DMS53 (cell line): ENCODE measurements at regions not wholly inside any gene's neighbourhood (a gene's known extent, or its start where the extent isn't known, plus 50 kb on each side); places are given as distances from the start of the nearest gene placed in this dataset.
A peak's percentile ranks its signal among the peaks of the same experiment; 100 is the strongest.
"Not testable (repeated sequence)": the region's sequence is repeated elsewhere in the genome, so short reads cannot be mapped to it uniquely, and the experiment has no call there.

ENCODE experiments used
- DNase-seq: peaks from one replicate; lab custom pipeline; 2025; lab: John Stamatoyannopoulos, UW

- DNase-seq, result no peak
Observed at GRCh38 chr7:65453341-65454030, 79.8 kb downstream of the ZNF92 start.

GRCh38 chr7:65454469-65454868 is 80.8 kb downstream of the ZNF92 start:
- DNase-seq, result no peak

DNA sequence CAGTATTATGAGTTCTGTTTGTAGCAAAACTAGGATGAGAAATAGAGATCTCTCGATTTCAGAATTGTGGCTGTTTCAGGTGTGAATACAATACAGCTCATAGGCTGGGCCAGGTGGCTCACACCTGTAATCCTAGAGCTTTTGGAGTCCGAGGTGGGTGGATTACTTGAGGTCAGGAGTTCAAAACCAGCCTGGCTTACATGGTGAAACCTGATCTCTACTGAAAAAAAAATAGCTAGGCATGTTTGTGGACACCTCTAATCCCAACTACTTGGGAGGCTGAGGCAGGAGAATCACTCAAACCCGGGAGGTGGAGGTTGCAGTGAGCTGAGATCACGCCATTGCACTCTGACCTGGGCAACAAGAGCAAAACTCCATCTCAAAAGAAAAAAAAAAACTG is 81.4 kb downstream of the ZNF92 start:
- not testable (repeated sequence) for DNase-seq

GRCh38 chr7:65457705-65458104 is 84.0 kb downstream of the ZNF92 start:
- no peak for DNase-seq

DNA sequence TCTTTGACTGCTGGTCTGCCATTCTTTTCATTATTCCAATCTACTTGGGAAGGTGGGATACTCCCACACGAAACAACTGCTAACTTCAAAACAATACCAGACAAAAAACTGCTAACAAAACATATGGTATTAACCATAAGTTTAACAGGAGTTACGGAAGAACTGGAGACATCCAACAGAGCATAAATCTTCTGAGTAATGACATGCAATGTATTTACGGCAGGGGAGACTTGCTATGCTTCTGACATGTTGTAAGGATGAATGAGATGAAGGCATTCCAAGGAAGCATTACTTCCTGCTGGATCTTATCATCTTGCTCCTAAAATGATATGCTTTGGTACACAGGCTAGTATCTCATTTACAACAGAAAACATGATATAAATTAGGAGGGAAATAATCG is 85.8 kb downstream of the ZNF92 start:
- DNase-seq, result no peak

DNA sequence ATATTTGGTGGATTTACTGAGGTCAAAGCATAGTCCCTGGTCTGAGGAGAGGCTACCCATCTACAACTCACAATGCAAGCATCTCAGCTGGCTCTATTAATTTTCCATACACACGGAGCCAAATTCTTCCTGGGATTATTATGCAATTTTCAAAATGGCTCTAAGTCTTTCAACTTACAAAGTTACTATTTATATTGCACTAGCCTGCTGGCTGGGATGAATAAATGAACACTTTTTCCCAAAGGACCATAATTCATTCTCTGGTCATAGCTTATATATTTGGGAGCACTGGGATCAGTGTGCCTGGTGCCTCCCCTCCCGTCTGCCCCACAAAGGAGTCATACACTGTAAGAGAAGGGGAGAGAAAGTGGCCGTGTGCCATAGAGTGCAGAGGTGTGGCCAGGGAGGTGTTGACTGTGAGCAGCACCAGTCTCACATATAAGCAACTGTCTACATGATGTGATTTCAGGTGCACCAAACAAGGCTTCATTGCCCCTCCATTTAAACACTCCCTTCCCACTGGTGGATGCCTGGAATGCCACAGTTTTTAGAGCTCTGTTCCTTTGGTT is 88.6 kb downstream of the ZNF92 start:
- no peak for DNase-seq

GRCh38 chr7:65463184-65463583 is 89.5 kb downstream of the ZNF92 start:
- no peak for DNase-seq

GRCh38 chr7:65469919-65470558 is 96.4 kb downstream of the ZNF92 start:
- peak; percentile 16 for DNase-seq

DNA sequence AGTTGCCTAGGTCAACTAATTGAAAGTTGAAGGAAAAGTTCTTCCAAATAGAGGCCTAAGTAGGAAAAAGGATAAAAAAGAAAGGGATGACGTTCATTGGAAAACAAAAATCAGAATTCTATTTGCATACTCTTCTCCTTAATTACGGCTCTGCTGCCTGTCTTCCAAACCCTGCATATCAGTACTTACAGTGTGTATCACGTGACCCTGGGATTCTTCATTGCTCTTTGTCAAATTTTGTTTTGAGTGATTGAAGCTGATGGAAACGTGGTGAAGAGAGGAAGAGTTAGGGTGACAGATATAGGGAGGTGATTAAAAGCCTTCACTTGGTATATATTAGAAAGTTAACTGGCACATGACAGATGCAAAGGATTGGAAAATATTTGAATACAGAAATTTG is 97.9 kb downstream of the ZNF92 start:
- DNase-seq, result no peak

DNA sequence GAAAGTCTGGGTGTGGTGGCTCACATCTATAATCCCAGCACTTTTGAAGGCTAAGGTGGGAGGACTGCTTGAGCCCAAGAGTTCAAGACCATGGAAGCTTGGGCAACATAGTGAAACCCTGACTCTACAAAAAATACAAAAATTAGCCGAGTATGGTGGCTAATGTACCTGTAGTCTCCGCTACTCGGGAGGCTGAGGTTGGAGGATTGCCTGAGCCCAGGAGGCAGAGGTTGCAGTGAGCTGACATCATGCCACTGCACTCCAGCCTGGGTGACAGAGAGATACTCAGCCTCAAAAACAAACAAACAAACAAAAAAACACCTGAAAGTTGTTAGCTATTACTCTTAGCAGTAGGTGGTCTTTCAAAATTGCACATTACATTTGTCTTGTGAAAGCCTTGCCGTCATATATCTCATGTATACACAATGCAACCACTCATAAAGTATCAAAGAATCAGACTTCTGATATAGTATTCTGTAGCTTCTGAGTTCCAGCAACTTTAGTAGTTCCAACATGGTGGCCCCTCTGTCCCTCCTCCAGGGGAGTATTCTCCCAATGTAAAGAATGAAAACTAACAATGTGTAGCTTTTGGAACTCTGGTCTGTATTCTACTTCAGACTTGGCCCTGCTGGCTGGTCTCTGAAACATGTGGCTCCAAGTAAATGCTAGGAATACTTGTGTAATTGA is 101.5 kb downstream of the ZNF92 start:
- DNase-seq, result no peak

- DNase-seq, result peak; percentile 57
Observed at GRCh38 chr7:65475734-65476319, 102.2 kb downstream of the ZNF92 start.

- peak; percentile 87 for DNase-seq
Observed at GRCh38 chr7:65477326-65477725, 103.7 kb downstream of the ZNF92 start.

DNA sequence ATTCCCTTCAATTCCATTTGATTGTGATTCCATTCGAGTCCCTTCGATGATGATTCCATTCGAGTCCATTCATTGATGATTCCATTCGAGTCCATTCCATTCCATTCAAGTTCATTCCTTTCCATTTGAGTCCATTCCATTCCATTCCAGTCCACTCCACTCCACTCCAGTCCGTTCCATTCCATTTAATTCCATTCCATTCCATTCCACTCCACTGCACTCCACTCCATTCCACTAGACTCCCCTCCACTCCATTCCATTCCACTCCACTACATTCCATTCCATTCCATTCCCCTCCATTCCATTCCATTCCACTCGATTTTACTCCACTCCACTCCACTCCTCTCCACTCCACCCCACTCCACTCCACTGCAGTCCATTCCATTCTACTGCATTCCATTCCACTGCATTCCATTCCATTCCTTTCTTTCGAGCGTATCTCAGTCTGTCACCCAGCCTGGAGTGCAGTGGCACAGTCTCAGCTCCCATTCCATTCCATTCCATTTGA is 115.7 kb downstream of the ZNF92 start:
- DNase-seq, result no peak

- not testable (repeated sequence) for DNase-seq
Observed at GRCh38 chr7:65496697-65497096, 123.0 kb downstream of the ZNF92 start.

DNA sequence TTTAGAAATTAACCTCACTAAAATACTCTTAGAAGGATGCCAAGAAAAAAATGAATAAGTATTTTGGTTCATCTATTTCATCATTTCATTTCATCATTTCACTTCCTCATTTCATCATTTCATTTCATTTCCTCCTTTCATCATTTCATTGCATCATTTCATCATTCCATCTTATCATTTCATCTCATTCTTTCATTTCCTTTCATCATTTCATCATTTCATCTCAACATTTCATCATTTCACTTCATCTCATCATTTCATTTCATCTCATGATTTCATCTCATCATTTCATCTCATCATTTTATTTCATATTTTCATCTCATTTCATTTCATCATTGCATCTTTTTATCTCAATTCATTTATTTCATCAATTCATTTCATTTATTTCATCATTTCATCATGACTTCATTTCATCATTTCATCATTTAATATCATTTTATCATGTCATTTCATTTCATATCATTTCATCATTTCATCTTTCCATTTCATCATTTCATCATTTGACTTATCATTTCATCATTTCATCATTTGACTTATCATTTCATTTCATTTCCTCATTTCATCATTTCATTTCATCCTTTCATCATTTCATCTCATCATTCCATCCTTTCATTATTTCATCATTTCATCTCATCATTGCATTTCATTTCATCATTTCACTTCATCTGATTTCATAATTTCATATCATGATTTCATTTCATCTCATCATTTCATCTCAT is 129.9 kb downstream of the ZNF92 start:
- no peak for DNase-seq

DNA sequence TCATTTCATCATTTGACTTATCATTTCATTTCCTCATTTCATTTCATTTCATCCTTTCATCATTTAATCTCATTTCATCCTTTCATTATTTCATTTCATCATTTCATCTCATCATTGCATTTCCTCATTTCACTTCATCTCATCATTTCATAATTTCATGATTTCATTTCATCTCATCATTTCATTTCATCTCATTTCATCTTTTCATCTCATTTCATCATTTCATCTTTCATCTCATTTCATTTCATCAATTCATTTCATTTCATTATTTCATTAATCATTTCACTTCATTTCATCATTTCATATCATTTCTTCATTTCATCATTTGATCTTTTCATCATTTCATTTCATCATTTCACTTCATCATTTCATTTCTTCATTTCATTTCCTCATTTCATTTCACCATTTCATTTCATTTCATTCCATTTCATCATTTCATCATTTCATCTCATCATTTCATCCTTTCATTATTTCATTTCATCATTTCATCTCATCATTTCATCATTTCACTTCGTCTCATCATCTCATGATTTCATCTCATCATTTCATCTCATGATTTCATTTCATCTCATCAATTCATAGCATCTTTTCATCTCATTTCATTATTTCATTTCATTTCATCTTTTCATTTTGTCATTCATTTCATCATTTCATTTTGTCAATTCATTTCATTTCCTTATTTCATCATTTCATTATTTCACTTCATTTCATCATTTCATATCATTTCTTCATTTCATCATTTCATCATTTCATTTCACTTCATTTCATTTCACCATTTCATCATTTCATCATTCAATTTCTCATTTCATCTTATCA is 131.1 kb downstream of the ZNF92 start:
- not testable (repeated sequence) for DNase-seq

DNA sequence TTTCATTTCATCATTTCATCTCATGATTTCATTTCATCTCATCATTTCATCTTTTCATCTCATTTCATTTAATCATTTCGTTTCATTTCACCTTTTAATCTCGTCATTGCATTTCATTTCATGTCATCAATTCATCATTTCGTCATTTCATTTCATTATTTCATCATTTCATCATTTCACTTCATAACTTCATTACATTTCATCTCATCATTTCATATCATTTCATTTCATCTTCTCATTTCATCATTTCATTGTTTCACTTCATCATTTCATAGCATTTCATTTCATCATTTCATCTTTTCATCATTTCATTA is 131.6 kb downstream of the ZNF92 start:
- DNase-seq, result not testable (repeated sequence)

- peak; percentile 51 for DNase-seq
Observed at GRCh38 chr7:65508581-65509367, 135.1 kb downstream of the ZNF92 start.

GRCh38 chr7:65509368-65510186 is 135.9 kb downstream of the ZNF92 start:
- peak; percentile 65 for DNase-seq
